ENCODE measurements at regions not wholly inside any gene's neighbourhood (a gene's known extent, or its start where the extent isn't known, plus 50 kb on each side); places are given as distances from the start of the nearest gene placed in this dataset.

GRCh38 chr11:79786961-79787360, 346.1 kb upstream of the TENM4 start:
- BruUV-seq (replicated peaks), result no TSS peak
- dilution Hi-C loops (cut with MboI; ENCODE audit: extremely low pct_ligation_motif_present, low sequenced_read_pairs), result no loop called here
- intact Hi-C loops (cut with micrococcal nuclease), result no loop called here
- no peak for TF ChIP-seq JUN (IDR thresholded peaks at IDR 0.05; ENCODE audit: borderline replicate concordance, insufficient read depth, insufficient read length, low read depth)
- no peak for TF ChIP-seq MYC (IDR thresholded peaks at IDR 0.05; ENCODE audit: low read depth, low read length)
- TF ChIP-seq CTCF (IDR thresholded peaks at IDR 0.05; ENCODE audit: extremely low read depth in 1 of 2, insufficient read depth in 1 of 2, low read depth in 1 of 2, low read length in 2 of 2), result no peak
- Histone ChIP-seq H3K4me2 (ENCODE audit: insufficient read depth, low read length) (no peak overlapping the region), H3K4me1 (ENCODE audit: control insufficient read depth, extremely low read depth, insufficient read depth, low read length) (no peaks in the 10 kb centered on the region), H3K27ac (ENCODE audit: insufficient read depth, low read depth, low read length) (no peak overlapping the region), H3K9me3 (replicated peaks; ENCODE audit: control insufficient read depth, insufficient read depth, low read length) (peaks cover 2% of the 10 kb centered on the region), H3K9me1 (replicated peaks; ENCODE audit: control insufficient read depth, extremely low read depth, insufficient read depth, low read length) (no peaks in the 10 kb centered on the region), H2AFZ (ENCODE audit: low read depth, low read length) (no peak overlapping the region), H3K4me3 (replicated peaks in 1 of 3; ENCODE audit: insufficient read depth in 1 of 3, low read depth in 1 of 3, low read length in 3 of 3) (no peak overlapping the region), H3K79me2 (ENCODE audit: control insufficient read depth, insufficient read depth, low read length) (no peaks in the 10 kb centered on the region), H4K20me1 (replicated peaks; ENCODE audit: control insufficient read depth, extremely low read depth, insufficient read depth, low read length) (no peaks in the 10 kb centered on the region), H3K36me3 (ENCODE audit: control insufficient read depth in 2 of 2, extremely low read depth in 1 of 2, insufficient read depth in 2 of 2, low read length in 2 of 2) (no peaks in the 10 kb centered on the region), H3K9ac (replicated peaks; ENCODE audit: extremely low read depth, insufficient read depth, low read length) (no peak overlapping the region), H3K27me3 (ENCODE audit: control insufficient read depth in 2 of 2, insufficient read depth in 2 of 2, low read length in 2 of 2) (no peaks in the 10 kb centered on the region)
- no peak for DNase-seq (ENCODE audit: low read depth, low spot score)
- ChIA-PET POLR2A (no interaction called here), CTCF (interaction anchor here (1.1 kb wide), 1 partner anchor 22 kb away, joined by 3 read pairs; no protein-coding TSS in a partner anchor)
- FAIRE-seq, result no peak

- no peak for DNase-seq (ENCODE audit: low read depth, low spot score)
Observed at GRCh38 chr11:79783833-79784232, 343.0 kb upstream of the TENM4 start.

More at GRCh38 chr11:79783833-79784232, 343.0 kb upstream of the TENM4 start:
- intact Hi-C loops (cut with micrococcal nuclease) (no loop called here), dilution Hi-C loops (cut with MboI; ENCODE audit: extremely low pct_ligation_motif_present, low sequenced_read_pairs) (no loop called here)
- Histone ChIP-seq H3K27me3 (ENCODE audit: control insufficient read depth in 2 of 2, insufficient read depth in 2 of 2, low read length in 2 of 2) (no peaks in the 10 kb centered on the region), H3K27ac (ENCODE audit: insufficient read depth, low read depth, low read length) (no peak overlapping the region), H3K4me3 (replicated peaks in 1 of 3; ENCODE audit: insufficient read depth in 1 of 3, low read depth in 1 of 3, low read length in 3 of 3) (no peak overlapping the region), H3K9me1 (replicated peaks; ENCODE audit: control insufficient read depth, extremely low read depth, insufficient read depth, low read length) (no peaks in the 10 kb centered on the region), H3K36me3 (ENCODE audit: control insufficient read depth in 2 of 2, extremely low read depth in 1 of 2, insufficient read depth in 2 of 2, low read length in 2 of 2) (no peaks in the 10 kb centered on the region), H4K20me1 (replicated peaks; ENCODE audit: control insufficient read depth, extremely low read depth, insufficient read depth, low read length) (no peaks in the 10 kb centered on the region), H3K9ac (replicated peaks; ENCODE audit: extremely low read depth, insufficient read depth, low read length) (no peak overlapping the region), H3K4me2 (ENCODE audit: insufficient read depth, low read length) (no peak overlapping the region), H3K4me1 (ENCODE audit: control insufficient read depth, extremely low read depth, insufficient read depth, low read length) (no peaks in the 10 kb centered on the region), H2AFZ (ENCODE audit: low read depth, low read length) (no peak overlapping the region), H3K9me3 (replicated peaks; ENCODE audit: control insufficient read depth, insufficient read depth, low read length) (peaks cover 2% of the 10 kb centered on the region), H3K79me2 (ENCODE audit: control insufficient read depth, insufficient read depth, low read length) (no peaks in the 10 kb centered on the region)
- TF ChIP-seq MAX (IDR thresholded peaks at IDR 0.05; ENCODE audit: insufficient read depth, insufficient read length) (no peak), FOS (IDR thresholded peaks at IDR 0.05; ENCODE audit: borderline replicate concordance, insufficient read depth, low read length) (no peak), MYC (IDR thresholded peaks at IDR 0.05; ENCODE audit: low read depth, low read length) (no peak), POLR2AphosphoS5 (IDR thresholded peaks at IDR 0.05; ENCODE audit: insufficient read depth, low read depth, low read length) (no peak), CTCF (IDR thresholded peaks at IDR 0.05; ENCODE audit: extremely low read depth in 1 of 2, insufficient read depth in 1 of 2, low read depth in 1 of 2, low read length in 2 of 2) (no peak), JUN (IDR thresholded peaks at IDR 0.05; ENCODE audit: borderline replicate concordance, insufficient read depth, insufficient read length, low read depth) (no peak)
- BruUV-seq (replicated peaks), result no TSS peak
- FAIRE-seq, result no peak
- ChIA-PET CTCF (no interaction called here), POLR2A (no interaction called here)
